ENCODE measurements at regions not wholly inside any gene's neighbourhood (a gene's known extent, or its start where the extent isn't known, plus 50 kb on each side); places are given as distances from the start of the nearest gene placed in this dataset.

DNA sequence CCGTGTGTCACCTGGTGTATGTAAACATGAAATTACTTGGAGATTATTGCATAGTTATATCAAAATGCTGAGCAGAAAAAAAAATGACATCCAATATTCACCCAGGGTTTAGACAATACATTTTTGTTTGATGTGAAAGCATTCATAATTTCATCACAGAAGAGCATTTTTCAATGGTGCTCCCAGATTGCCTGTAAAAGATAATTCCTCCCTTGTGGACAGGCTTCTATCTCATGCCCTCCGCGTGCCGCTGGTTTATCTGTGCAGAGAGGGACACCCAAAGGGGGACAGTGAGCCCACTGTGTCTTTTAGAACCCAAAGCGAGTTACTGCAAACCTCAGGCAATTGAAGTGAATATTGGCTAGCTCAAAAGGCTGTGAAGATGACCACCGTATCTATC, 126.2 kb upstream of the KLF6 start:
- Histone ChIP-seq H3K9me3 (ENCODE audit: control insufficient read depth in 5 of 5, low read length in 5 of 5) (no peaks in the 10 kb centered on the region), H3K4me3 (ENCODE audit: low read depth in 1 of 5, low read length in 5 of 5) (no peak overlapping the region)

DNA sequence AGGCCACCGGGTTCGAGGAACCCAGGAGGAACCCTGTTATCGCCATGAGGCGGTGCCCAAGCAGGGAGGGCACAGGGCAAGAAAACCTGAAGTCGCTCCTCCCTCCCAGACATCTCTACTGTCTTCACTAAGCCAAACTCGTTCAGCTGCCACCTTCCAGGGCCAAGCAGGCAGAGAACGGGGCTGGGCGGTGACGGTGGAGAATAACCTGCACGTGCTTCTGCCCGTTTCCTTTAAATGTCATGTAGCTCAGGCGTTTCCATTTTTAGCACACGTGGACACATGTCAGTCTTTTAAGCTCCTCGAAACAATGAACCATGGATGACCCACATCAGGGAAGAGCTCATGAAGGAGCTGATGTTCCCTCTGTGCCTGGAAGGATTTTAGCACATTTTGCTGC, 124.3 kb upstream of the KLF6 start:
- peaks cover 0 to 15% (median 7%) of the 10 kb centered on the region in 5 donors for H3K4me1 ChIP-seq (ENCODE audit: control insufficient read depth in 5 of 5, insufficient read depth in 5 of 5, low read length in 5 of 5)
- H3K27ac ChIP-seq (ENCODE audit: low read depth, low read length), result no peak overlapping the region
- H3K36me3 ChIP-seq (ENCODE audit: control insufficient read depth in 5 of 5, insufficient read depth in 5 of 5, low read length in 5 of 5), result no peaks in the 10 kb centered on the region
- no peak overlapping the region for H3K4me3 ChIP-seq (ENCODE audit: low read depth in 1 of 5, low read length in 5 of 5)
- no peaks in the 10 kb centered on the region for H3K27me3 ChIP-seq (ENCODE audit: control insufficient read depth in 5 of 5, insufficient read depth in 4 of 5, low read length in 5 of 5)
- H3K9ac ChIP-seq (ENCODE audit: low read length in 5 of 5), result no peak overlapping the region
- H3K9me3 ChIP-seq (ENCODE audit: control insufficient read depth in 5 of 5, low read length in 5 of 5), result peaks cover 0 to 2% (median 0%) of the 10 kb centered on the region in 5 donors

More for the DNA sequence above, 126.2 kb upstream of the KLF6 start:
- H3K27ac ChIP-seq (ENCODE audit: low read depth, low read length), result no peak overlapping the region
- no peak overlapping the region for H3K9ac ChIP-seq (ENCODE audit: low read length in 5 of 5)
- no peaks in the 10 kb centered on the region for H3K36me3 ChIP-seq (ENCODE audit: control insufficient read depth in 5 of 5, insufficient read depth in 5 of 5, low read length in 5 of 5)
- H3K4me1 ChIP-seq (ENCODE audit: control insufficient read depth in 5 of 5, insufficient read depth in 5 of 5, low read length in 5 of 5), result peaks cover 0 to 15% (median 7%) of the 10 kb centered on the region in 5 donors
- no peaks in the 10 kb centered on the region for H3K27me3 ChIP-seq (ENCODE audit: control insufficient read depth in 5 of 5, insufficient read depth in 4 of 5, low read length in 5 of 5)

DNA sequence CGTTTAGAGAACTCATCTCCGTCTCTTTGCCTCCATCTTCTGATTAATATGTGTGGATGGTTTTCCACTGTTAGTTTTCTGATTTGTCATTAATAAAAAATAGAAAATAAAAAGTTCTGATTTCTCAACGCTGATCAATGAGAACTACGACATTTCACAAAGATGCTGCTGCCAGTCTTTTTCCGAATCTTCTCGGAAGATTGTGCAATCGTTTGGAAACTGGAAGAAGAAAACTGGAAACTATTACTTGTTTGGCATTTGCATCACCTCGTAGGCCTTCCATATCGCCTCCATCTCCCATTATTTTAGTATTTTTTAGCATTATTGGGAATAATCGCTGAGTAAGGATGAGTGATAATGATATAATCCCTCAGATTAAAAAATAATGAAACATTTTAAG, 123.2 kb upstream of the KLF6 start:
- peaks cover 0 to 2% (median 0%) of the 10 kb centered on the region in 5 donors for H3K9me3 ChIP-seq (ENCODE audit: control insufficient read depth in 5 of 5, low read length in 5 of 5)
- no peaks in the 10 kb centered on the region for H3K27me3 ChIP-seq (ENCODE audit: control insufficient read depth in 5 of 5, insufficient read depth in 4 of 5, low read length in 5 of 5)
- H3K27ac ChIP-seq (ENCODE audit: low read depth, low read length), result peak overlapping the region; percentile 26
- H3K4me3 ChIP-seq (ENCODE audit: low read depth in 1 of 5, low read length in 5 of 5), result no peak overlapping the region
- no peaks in the 10 kb centered on the region for H3K36me3 ChIP-seq (ENCODE audit: control insufficient read depth in 5 of 5, insufficient read depth in 5 of 5, low read length in 5 of 5)
- no peak overlapping the region for H3K9ac ChIP-seq (ENCODE audit: low read length in 5 of 5)
- peaks cover 0 to 15% (median 7%) of the 10 kb centered on the region in 5 donors for H3K4me1 ChIP-seq (ENCODE audit: control insufficient read depth in 5 of 5, insufficient read depth in 5 of 5, low read length in 5 of 5)

DNA sequence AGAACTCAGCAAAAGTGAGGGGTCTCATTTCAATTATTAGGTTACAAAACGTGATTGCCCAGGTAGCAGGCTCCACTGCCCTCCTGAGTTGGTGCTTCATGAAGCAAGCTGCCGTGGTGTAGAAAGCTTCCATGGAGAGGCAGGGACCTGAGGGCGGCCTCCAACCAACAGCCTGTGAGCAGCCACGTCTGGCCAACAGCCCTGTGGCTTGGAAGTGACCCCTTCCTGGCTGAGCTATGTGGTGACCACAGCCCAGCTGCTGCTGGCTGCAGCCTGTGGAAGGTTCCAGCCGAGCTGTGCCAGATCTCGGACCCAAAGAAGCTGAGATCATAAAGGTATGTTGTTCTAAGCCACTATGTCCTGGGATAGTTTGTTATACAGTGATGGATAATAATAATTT, 122.5 kb upstream of the KLF6 start:
- Histone ChIP-seq H3K4me3 (ENCODE audit: low read depth in 1 of 5, low read length in 5 of 5) (no peak overlapping the region), H3K27me3 (ENCODE audit: control insufficient read depth in 5 of 5, insufficient read depth in 4 of 5, low read length in 5 of 5) (no peaks in the 10 kb centered on the region), H3K4me1 (ENCODE audit: control insufficient read depth in 5 of 5, insufficient read depth in 5 of 5, low read length in 5 of 5) (peaks cover 0 to 15% (median 10%) of the 10 kb centered on the region in 5 donors), H3K27ac (ENCODE audit: low read depth, low read length) (peak overlapping the region; percentile 26), H3K9ac (ENCODE audit: low read length in 5 of 5) (peak overlapping the region in 1 of 5 donors; percentile 30), H3K36me3 (ENCODE audit: control insufficient read depth in 5 of 5, insufficient read depth in 5 of 5, low read length in 5 of 5) (no peaks in the 10 kb centered on the region), H3K9me3 (ENCODE audit: control insufficient read depth in 5 of 5, low read length in 5 of 5) (peaks cover 0 to 2% (median 0%) of the 10 kb centered on the region in 5 donors)

DNA sequence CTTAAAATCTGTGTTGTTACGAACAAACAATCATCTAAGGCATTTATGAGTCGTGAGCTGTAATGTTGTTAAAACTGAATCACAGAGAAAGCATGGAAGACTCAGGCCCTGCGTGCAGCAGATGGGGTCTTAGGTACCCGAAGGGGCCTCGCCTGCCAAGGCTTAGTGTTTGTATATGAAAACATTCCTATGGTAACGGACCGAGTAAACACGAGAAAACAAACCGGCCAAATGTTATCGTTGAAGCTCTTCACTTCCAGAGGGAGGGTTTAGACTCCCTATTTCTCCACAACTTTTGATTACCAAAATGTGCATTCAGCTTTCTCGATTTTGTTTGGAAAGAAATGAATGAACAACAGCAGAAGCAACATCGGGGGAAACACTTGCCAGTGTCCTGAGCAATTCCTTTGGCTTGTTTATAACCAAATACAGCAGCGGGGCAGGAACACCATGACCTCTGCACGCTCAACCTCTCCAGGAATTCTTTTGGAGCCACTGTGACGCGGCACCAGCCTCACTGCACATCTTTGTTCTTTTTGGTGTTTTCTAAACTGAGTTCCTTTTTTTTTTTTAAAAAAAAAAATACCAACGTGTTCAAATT, 121.6 kb upstream of the KLF6 start:
- Histone ChIP-seq H3K27me3 (ENCODE audit: control insufficient read depth in 5 of 5, insufficient read depth in 4 of 5, low read length in 5 of 5) (no peaks in the 10 kb centered on the region), H3K4me1 (ENCODE audit: control insufficient read depth in 5 of 5, insufficient read depth in 5 of 5, low read length in 5 of 5) (peaks cover 0 to 15% (median 10%) of the 10 kb centered on the region in 5 donors), H3K9me3 (ENCODE audit: control insufficient read depth in 5 of 5, low read length in 5 of 5) (peaks cover 0 to 2% (median 0%) of the 10 kb centered on the region in 5 donors), H3K4me3 (ENCODE audit: low read depth in 1 of 5, low read length in 5 of 5) (no peak overlapping the region), H3K36me3 (ENCODE audit: control insufficient read depth in 5 of 5, insufficient read depth in 5 of 5, low read length in 5 of 5) (no peaks in the 10 kb centered on the region), H3K9ac (ENCODE audit: low read length in 5 of 5) (no peak overlapping the region), H3K27ac (ENCODE audit: low read depth, low read length) (peak overlapping the region; percentile 2)

DNA sequence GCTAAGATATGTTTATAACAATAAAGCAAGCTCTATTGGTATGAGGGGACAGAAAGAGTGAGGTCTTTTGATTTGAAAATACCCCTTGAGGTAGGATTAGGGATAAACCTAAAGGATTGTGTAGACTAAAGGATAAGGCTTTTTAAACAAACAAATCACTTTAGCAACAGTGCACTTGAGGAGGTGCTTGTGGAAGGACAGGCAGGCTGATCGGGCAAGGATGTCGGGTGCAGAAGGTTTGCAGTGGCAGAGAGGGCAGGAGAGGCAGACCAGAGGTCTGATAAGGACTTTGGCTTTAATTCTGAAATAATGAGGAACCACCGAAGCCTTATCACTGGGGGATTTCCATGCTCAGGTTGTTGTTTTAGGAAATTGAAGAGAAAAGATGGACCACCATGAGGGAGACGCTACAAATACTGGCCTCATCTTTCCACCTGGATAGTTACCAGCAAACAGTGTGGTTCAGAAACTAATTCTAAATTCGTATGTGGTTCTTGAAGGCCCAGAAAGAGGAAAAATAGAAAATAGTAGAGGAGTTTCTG, 119.5 kb upstream of the KLF6 start:
- Histone ChIP-seq H3K4me1 (ENCODE audit: control insufficient read depth in 5 of 5, insufficient read depth in 5 of 5, low read length in 5 of 5) (peaks cover 0 to 11% (median 10%) of the 10 kb centered on the region in 5 donors), H3K9ac (ENCODE audit: low read length in 5 of 5) (no peak overlapping the region), H3K36me3 (ENCODE audit: control insufficient read depth in 5 of 5, insufficient read depth in 5 of 5, low read length in 5 of 5) (no peaks in the 10 kb centered on the region), H3K9me3 (ENCODE audit: control insufficient read depth in 5 of 5, low read length in 5 of 5) (peaks cover 0 to 2% (median 0%) of the 10 kb centered on the region in 5 donors), H3K4me3 (ENCODE audit: low read depth in 1 of 5, low read length in 5 of 5) (no peak overlapping the region), H3K27ac (ENCODE audit: low read depth, low read length) (no peak overlapping the region), H3K27me3 (ENCODE audit: control insufficient read depth in 5 of 5, insufficient read depth in 4 of 5, low read length in 5 of 5) (no peaks in the 10 kb centered on the region)

DNA sequence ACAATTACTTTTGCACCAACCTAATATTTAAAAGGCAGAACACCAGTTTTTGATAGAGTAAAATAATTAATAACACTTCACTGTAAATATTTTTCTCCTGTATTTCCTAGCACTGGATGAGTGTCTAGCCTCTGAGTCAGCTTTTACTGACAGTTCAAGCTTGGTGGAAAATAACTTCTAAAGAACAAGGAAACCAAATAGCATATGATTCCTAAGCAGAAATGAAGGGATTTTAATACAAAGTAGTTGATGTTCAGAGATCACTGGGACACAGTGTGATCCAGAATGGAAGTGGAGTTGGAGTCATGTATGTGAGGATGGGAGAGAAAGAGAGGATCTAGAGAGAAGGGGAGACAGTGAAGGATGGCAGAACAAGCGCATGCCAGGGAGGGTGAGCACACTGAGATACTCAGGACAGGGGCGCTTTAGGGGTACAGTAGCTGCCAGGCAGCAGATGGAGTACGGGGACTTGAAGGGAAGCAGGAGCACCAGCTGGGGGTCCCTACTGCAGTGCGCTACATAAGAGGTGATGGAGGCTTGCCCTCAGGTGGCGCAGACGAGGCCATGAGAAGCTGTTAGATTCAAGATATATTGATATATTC, 117.9 kb upstream of the KLF6 start:
- no peak overlapping the region for H3K27ac ChIP-seq (ENCODE audit: low read depth, low read length)
- no peak overlapping the region for H3K4me3 ChIP-seq (ENCODE audit: low read depth in 1 of 5, low read length in 5 of 5)
- H3K9ac ChIP-seq (ENCODE audit: low read length in 5 of 5), result no peak overlapping the region
- peaks cover 0 to 2% (median 0%) of the 10 kb centered on the region in 5 donors for H3K9me3 ChIP-seq (ENCODE audit: control insufficient read depth in 5 of 5, low read length in 5 of 5)
- peaks cover 0 to 11% (median 9%) of the 10 kb centered on the region in 5 donors for H3K4me1 ChIP-seq (ENCODE audit: control insufficient read depth in 5 of 5, insufficient read depth in 5 of 5, low read length in 5 of 5)
- no peaks in the 10 kb centered on the region for H3K36me3 ChIP-seq (ENCODE audit: control insufficient read depth in 5 of 5, insufficient read depth in 5 of 5, low read length in 5 of 5)
- no peaks in the 10 kb centered on the region for H3K27me3 ChIP-seq (ENCODE audit: control insufficient read depth in 5 of 5, insufficient read depth in 4 of 5, low read length in 5 of 5)

DNA sequence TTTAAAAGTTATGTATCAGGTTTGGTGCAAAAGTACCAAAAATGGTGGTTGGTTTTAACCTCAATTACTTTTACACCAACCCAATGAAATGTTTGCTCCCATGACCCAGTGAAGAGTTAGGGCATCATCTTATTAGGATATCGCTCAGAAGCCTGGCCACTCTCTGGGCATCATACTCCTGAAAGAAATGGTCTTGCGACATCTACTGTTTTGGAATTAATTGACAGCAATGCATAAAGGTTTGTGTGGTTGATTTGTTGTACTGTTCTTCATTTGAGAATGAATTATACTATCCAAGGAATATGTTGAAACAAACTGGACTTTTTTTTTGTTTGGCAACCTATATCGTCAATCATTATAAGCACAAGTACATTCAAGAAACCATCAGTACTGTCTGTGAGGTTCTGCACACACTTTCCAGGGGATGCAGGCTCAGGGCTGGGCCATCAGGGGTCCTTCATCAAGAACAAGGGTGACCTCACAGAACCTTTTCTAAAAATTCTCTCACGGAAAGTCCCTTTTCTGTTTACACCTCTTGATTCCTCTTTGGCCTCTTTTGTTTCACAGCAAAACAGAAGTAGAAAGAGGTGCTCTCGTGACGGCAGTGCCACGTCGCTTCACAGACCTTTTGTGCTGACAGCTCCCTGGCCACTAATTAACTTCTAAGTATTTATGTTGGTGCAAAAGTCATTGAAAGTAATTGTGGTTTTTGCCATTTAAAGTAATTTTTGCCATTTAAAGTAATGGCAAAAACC, 117.2 kb upstream of the KLF6 start:
- H3K4me3 ChIP-seq (ENCODE audit: low read depth in 1 of 5, low read length in 5 of 5), result no peak overlapping the region
- peaks cover 0 to 7% (median 3%) of the 10 kb centered on the region in 5 donors for H3K4me1 ChIP-seq (ENCODE audit: control insufficient read depth in 5 of 5, insufficient read depth in 5 of 5, low read length in 5 of 5)
- H3K9ac ChIP-seq (ENCODE audit: low read length in 5 of 5), result no peak overlapping the region
- H3K27ac ChIP-seq (ENCODE audit: low read depth, low read length), result no peak overlapping the region
- no peaks in the 10 kb centered on the region for H3K36me3 ChIP-seq (ENCODE audit: control insufficient read depth in 5 of 5, insufficient read depth in 5 of 5, low read length in 5 of 5)
- H3K27me3 ChIP-seq (ENCODE audit: control insufficient read depth in 5 of 5, insufficient read depth in 4 of 5, low read length in 5 of 5), result no peaks in the 10 kb centered on the region
- H3K9me3 ChIP-seq (ENCODE audit: control insufficient read depth in 5 of 5, low read length in 5 of 5), result peaks cover 0 to 2% (median 0%) of the 10 kb centered on the region in 5 donors

DNA sequence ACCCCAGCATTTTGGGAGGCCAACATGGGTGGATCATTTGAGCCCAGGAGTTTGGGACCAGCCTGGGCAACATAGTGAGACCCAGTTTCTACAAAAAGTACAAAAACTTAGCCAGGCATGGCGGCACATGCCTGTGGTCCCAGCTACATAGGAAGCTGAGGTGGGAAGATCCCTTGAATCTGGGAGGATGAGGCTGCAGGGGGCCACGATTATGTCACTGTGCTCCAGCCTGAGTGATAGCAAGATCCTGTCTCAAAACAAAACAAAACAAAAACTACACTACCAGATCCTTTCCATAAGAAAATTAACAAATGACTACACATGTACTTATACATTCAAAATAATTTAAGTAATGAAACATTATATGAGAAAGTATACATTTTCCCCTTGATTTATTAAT, 116.4 kb upstream of the KLF6 start:
- Histone ChIP-seq H3K27ac (ENCODE audit: low read depth, low read length) (no peak overlapping the region), H3K9ac (ENCODE audit: low read length in 5 of 5) (no peak overlapping the region), H3K36me3 (ENCODE audit: control insufficient read depth in 5 of 5, insufficient read depth in 5 of 5, low read length in 5 of 5) (no peaks in the 10 kb centered on the region), H3K27me3 (ENCODE audit: control insufficient read depth in 5 of 5, insufficient read depth in 4 of 5, low read length in 5 of 5) (no peaks in the 10 kb centered on the region), H3K4me1 (ENCODE audit: control insufficient read depth in 5 of 5, insufficient read depth in 5 of 5, low read length in 5 of 5) (peaks cover 0 to 7% (median 0%) of the 10 kb centered on the region in 5 donors), H3K9me3 (ENCODE audit: control insufficient read depth in 5 of 5, low read length in 5 of 5) (peaks cover 0 to 2% (median 0%) of the 10 kb centered on the region in 5 donors), H3K4me3 (ENCODE audit: low read depth in 1 of 5, low read length in 5 of 5) (no peak overlapping the region)

DNA sequence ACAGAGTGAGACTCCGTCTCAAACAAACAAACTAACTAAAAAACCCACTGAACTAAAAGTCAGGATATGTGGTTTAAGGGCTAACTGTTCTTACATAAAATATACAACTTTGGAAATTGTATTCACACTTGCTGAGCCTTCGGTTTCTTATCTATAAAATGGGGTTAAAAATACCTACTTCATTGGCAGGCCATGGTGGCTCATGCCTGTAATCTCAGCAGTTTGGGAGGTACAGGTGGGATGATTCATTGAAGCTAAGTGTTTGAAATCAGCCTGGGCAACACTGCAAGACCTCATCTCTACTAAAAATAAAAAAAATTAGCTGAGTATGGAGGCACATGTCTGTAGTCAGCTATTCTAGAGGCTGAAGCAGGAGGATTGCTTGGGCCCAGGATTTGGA, 115.4 kb upstream of the KLF6 start:
- no peaks in the 10 kb centered on the region for H3K36me3 ChIP-seq (ENCODE audit: control insufficient read depth in 5 of 5, insufficient read depth in 5 of 5, low read length in 5 of 5)
- peaks cover 0 to 7% (median 0%) of the 10 kb centered on the region in 5 donors for H3K4me1 ChIP-seq (ENCODE audit: control insufficient read depth in 5 of 5, insufficient read depth in 5 of 5, low read length in 5 of 5)
- H3K27me3 ChIP-seq (ENCODE audit: control insufficient read depth in 5 of 5, insufficient read depth in 4 of 5, low read length in 5 of 5), result no peaks in the 10 kb centered on the region
- H3K27ac ChIP-seq (ENCODE audit: low read depth, low read length), result no peak overlapping the region
- no peak overlapping the region for H3K4me3 ChIP-seq (ENCODE audit: low read depth in 1 of 5, low read length in 5 of 5)
- no peak overlapping the region for H3K9ac ChIP-seq (ENCODE audit: low read length in 5 of 5)
- H3K9me3 ChIP-seq (ENCODE audit: control insufficient read depth in 5 of 5, low read length in 5 of 5), result no peaks in the 10 kb centered on the region
